ENCODE measurements at regions not wholly inside any gene's neighbourhood (a gene's known extent, or its start where the extent isn't known, plus 50 kb on each side); places are given as distances from the start of the nearest gene placed in this dataset.

- no peak overlapping the region for H3K27ac ChIP-seq (ENCODE audit: low read depth, low read length)
- no peaks in the 10 kb centered on the region for H3K9me3 ChIP-seq (ENCODE audit: control insufficient read depth, insufficient read depth, low read length)
- no peak for DNase-seq (ENCODE audit: low read depth in 4 of 6, low spot score in 6 of 6)
- 93% methylated on average over 5 of the region's 7 CpGs for WGBS (ENCODE audit: insufficient coverage)
- H3K4me1 ChIP-seq (ENCODE audit: control insufficient read depth, insufficient read depth, low read length): peaks cover 35% of the 10 kb centered on the region
- no peak overlapping the region for H3K4me3 ChIP-seq (ENCODE audit: low read depth, low read length)
- no peaks in the 10 kb centered on the region for H3K36me3 ChIP-seq (ENCODE audit: control insufficient read depth, insufficient read depth, low read length)
- no peaks in the 10 kb centered on the region for H3K27me3 ChIP-seq (ENCODE audit: control insufficient read depth, insufficient read depth, low read length)
Measured at GRCh38 chr2:42909966-42910365, 117.6 kb upstream of the HAAO start.

DNA sequence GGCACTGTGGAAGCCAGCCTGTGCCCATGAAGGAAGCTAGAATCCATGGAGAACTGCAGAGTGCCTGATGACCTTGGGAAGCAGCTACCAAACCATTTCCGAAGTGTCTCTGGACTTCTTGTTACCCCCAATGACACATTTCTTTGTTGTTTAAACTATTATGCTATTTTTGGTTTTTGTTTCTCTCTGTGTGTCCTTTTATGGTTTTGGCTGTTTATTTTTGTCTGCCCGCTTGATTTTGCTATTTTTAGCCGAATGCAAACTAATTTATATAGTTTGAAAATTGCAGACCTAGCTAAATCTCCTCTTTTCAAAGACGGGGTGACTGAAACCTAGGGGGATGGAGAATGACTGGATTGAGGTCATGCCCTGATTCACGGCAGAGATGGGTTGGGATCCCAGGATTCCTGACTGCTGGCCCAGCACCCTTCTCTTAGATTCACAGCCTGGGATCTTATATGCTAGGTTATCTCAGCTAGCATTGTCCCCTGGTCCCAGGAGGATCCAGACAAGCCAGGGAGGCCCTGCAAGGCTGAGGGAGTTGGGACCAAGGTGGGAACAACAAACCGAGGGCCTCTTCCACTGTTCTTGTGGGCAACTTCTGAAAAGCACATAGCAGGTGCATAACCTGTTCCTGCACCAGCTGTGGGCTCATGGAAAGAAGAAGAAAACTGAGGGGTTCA lies 116.3 kb upstream of the HAAO start:
- no peak for DNase-seq (ENCODE audit: low read depth in 4 of 6, low spot score in 6 of 6)
- WGBS (ENCODE audit: insufficient coverage): 82% methylated on average over 2 of the region's 6 CpGs
- no peaks in the 10 kb centered on the region for H3K9me3 ChIP-seq (ENCODE audit: control insufficient read depth, insufficient read depth, low read length)
- no peaks in the 10 kb centered on the region for H3K36me3 ChIP-seq (ENCODE audit: control insufficient read depth, insufficient read depth, low read length)
- no peak overlapping the region for H3K27ac ChIP-seq (ENCODE audit: low read depth, low read length)
- H3K4me1 ChIP-seq (ENCODE audit: control insufficient read depth, insufficient read depth, low read length): peaks cover 45% of the 10 kb centered on the region
- no peak overlapping the region for H3K4me3 ChIP-seq (ENCODE audit: low read depth, low read length)
- H3K27me3 ChIP-seq (ENCODE audit: control insufficient read depth, insufficient read depth, low read length): no peaks in the 10 kb centered on the region

- no peak for DNase-seq (ENCODE audit: low read depth in 4 of 6, low spot score in 6 of 6)
- Histone ChIP-seq H3K9me3 (ENCODE audit: control insufficient read depth, insufficient read depth, low read length) (no peaks in the 10 kb centered on the region), H3K27ac (ENCODE audit: low read depth, low read length) (peak overlapping the region; percentile 78), H3K36me3 (ENCODE audit: control insufficient read depth, insufficient read depth, low read length) (no peaks in the 10 kb centered on the region), H3K4me1 (ENCODE audit: control insufficient read depth, insufficient read depth, low read length) (peaks cover 52% of the 10 kb centered on the region), H3K27me3 (ENCODE audit: control insufficient read depth, insufficient read depth, low read length) (no peaks in the 10 kb centered on the region), H3K4me3 (ENCODE audit: low read depth, low read length) (no peak overlapping the region)
- no CpG with 5 or more reads among the region's 1 CpG for WGBS (ENCODE audit: insufficient coverage)
Measured at GRCh38 chr2:42907835-42908234, 115.5 kb upstream of the HAAO start.

GRCh38 chr2:42906557-42907411 lies 114.4 kb upstream of the HAAO start:
- Histone ChIP-seq H3K4me1 (ENCODE audit: control insufficient read depth, insufficient read depth, low read length) (peaks cover 52% of the 10 kb centered on the region), H3K36me3 (ENCODE audit: control insufficient read depth, insufficient read depth, low read length) (no peaks in the 10 kb centered on the region), H3K27ac (ENCODE audit: low read depth, low read length) (peak overlapping the region; percentile 78), H3K4me3 (ENCODE audit: low read depth, low read length) (no peak overlapping the region), H3K27me3 (ENCODE audit: control insufficient read depth, insufficient read depth, low read length) (no peaks in the 10 kb centered on the region), H3K9me3 (ENCODE audit: control insufficient read depth, insufficient read depth, low read length) (no peaks in the 10 kb centered on the region)
- WGBS (ENCODE audit: insufficient coverage): 12% methylated on average over 9 of the region's 15 CpGs
- DNase-seq (ENCODE audit: low read depth in 4 of 6, low spot score in 6 of 6): peak in 2 of 6 donors; percentile 86 to 89

DNA sequence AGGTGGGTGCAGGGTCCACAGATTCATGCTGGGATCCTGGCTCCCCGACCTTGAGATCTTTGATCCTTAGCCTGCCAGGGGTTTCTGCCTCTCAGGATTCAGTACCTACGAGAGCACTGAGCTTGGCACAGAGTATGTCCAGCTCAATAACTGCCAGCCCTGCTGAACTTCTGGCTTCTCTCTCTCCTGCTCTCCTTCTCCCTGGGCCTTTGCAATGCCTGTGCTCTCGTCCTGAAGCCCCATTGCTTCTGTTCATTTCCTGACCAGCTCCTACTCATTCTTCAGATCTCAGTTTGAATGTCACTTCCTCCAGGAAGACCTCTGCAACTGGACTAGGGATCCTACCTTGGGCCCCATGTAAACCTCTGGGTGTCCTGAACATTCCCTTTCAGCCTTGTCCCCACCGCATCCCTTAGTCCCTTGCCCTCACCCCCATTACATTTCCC lies 113.8 kb upstream of the HAAO start:
- H3K27ac ChIP-seq (ENCODE audit: low read depth, low read length): peak overlapping the region; percentile 78
- H3K4me3 ChIP-seq (ENCODE audit: low read depth, low read length): no peak overlapping the region
- H3K36me3 ChIP-seq (ENCODE audit: control insufficient read depth, insufficient read depth, low read length): no peaks in the 10 kb centered on the region
- WGBS (ENCODE audit: insufficient coverage): 77% methylated on average over 3 of the region's 4 CpGs
- no peaks in the 10 kb centered on the region for H3K27me3 ChIP-seq (ENCODE audit: control insufficient read depth, insufficient read depth, low read length)
- DNase-seq (ENCODE audit: low read depth in 4 of 6, low spot score in 6 of 6): no peak
- H3K4me1 ChIP-seq (ENCODE audit: control insufficient read depth, insufficient read depth, low read length): peaks cover 52% of the 10 kb centered on the region
- no peaks in the 10 kb centered on the region for H3K9me3 ChIP-seq (ENCODE audit: control insufficient read depth, insufficient read depth, low read length)

GRCh38 chr2:42905341-42906110 lies 113.1 kb upstream of the HAAO start:
- H3K27ac ChIP-seq (ENCODE audit: low read depth, low read length): peak overlapping the region; percentile 78
- H3K4me1 ChIP-seq (ENCODE audit: control insufficient read depth, insufficient read depth, low read length): peaks cover 52% of the 10 kb centered on the region
- DNase-seq (ENCODE audit: low read depth in 4 of 6, low spot score in 6 of 6): peak in 1 of 6 donors; percentile 64
- no peak overlapping the region for H3K4me3 ChIP-seq (ENCODE audit: low read depth, low read length)
- H3K36me3 ChIP-seq (ENCODE audit: control insufficient read depth, insufficient read depth, low read length): no peaks in the 10 kb centered on the region
- H3K27me3 ChIP-seq (ENCODE audit: control insufficient read depth, insufficient read depth, low read length): no peaks in the 10 kb centered on the region
- no peaks in the 10 kb centered on the region for H3K9me3 ChIP-seq (ENCODE audit: control insufficient read depth, insufficient read depth, low read length)
- WGBS (ENCODE audit: insufficient coverage): 66% methylated on average over 20 of the region's 25 CpGs

- Histone ChIP-seq H3K9me3 (ENCODE audit: control insufficient read depth, insufficient read depth, low read length) (no peaks in the 10 kb centered on the region), H3K27ac (ENCODE audit: low read depth, low read length) (peak overlapping the region; percentile 18), H3K4me3 (ENCODE audit: low read depth, low read length) (no peak overlapping the region), H3K36me3 (ENCODE audit: control insufficient read depth, insufficient read depth, low read length) (no peaks in the 10 kb centered on the region), H3K4me1 (ENCODE audit: control insufficient read depth, insufficient read depth, low read length) (peaks cover 52% of the 10 kb centered on the region), H3K27me3 (ENCODE audit: control insufficient read depth, insufficient read depth, low read length) (no peaks in the 10 kb centered on the region)
- 100% methylated on average over 1 of the region's 3 CpGs for WGBS (ENCODE audit: insufficient coverage)
- DNase-seq (ENCODE audit: low read depth in 4 of 6, low spot score in 6 of 6): no peak
Measured at GRCh38 chr2:42904576-42904876, 112.1 kb upstream of the HAAO start.

GRCh38 chr2:42903821-42904575 lies 111.6 kb upstream of the HAAO start:
- Histone ChIP-seq H3K9me3 (ENCODE audit: control insufficient read depth, insufficient read depth, low read length) (no peaks in the 10 kb centered on the region), H3K27ac (ENCODE audit: low read depth, low read length) (peak overlapping the region; percentile 18), H3K4me3 (ENCODE audit: low read depth, low read length) (no peak overlapping the region), H3K36me3 (ENCODE audit: control insufficient read depth, insufficient read depth, low read length) (no peaks in the 10 kb centered on the region), H3K4me1 (ENCODE audit: control insufficient read depth, insufficient read depth, low read length) (peaks cover 50% of the 10 kb centered on the region), H3K27me3 (ENCODE audit: control insufficient read depth, insufficient read depth, low read length) (no peaks in the 10 kb centered on the region)
- 54% methylated on average over 14 of the region's 16 CpGs for WGBS (ENCODE audit: insufficient coverage)
- DNase-seq (ENCODE audit: low read depth in 4 of 6, low spot score in 6 of 6): peak in 1 of 6 donors; percentile 33

All from spinal cord (tissue), 9 donors.